Endometrium (tissue), 2 donors: ENCODE measurements at regions not wholly inside any gene's neighbourhood (a gene's known extent, or its start where the extent isn't known, plus 50 kb on each side); places are given as distances from the start of the nearest gene placed in this dataset.

Experiments
- FAIRE-seq: peaks from 2 replicates; lab custom pipeline; 2012; peaks lifted over from hg19 to GRCh38; lab: Jason Lieb, UNC
- donor health status: control.
- donor health status: control.

GRCh38 chr15:46710401-46710960 is 1006.8 kb upstream of the SEMA6D start:
- FAIRE-seq: no peak

GRCh38 chr15:46713045-46713444 is 1004.3 kb upstream of the SEMA6D start:
- FAIRE-seq: no peak

GRCh38 chr15:46714950-46715349 is 1002.4 kb upstream of the SEMA6D start:
- FAIRE-seq: no peak

GRCh38 chr15:46723308-46723707 is 994.0 kb upstream of the SEMA6D start:
- FAIRE-seq: no peak

GRCh38 chr15:46732060-46732459 is 985.2 kb upstream of the SEMA6D start:
- FAIRE-seq: no peak

- FAIRE-seq: no peak
Observed at GRCh38 chr15:46735115-46735514, 982.2 kb upstream of the SEMA6D start.

GRCh38 chr15:46751303-46751702 is 966.0 kb upstream of the SEMA6D start:
- FAIRE-seq: no peak

GRCh38 chr15:46753946-46754345 is 963.4 kb upstream of the SEMA6D start:
- FAIRE-seq: no peak

- no peak for FAIRE-seq
Observed at GRCh38 chr15:46763091-46763490, 954.2 kb upstream of the SEMA6D start.

GRCh38 chr15:46764851-46765250 is 952.5 kb upstream of the SEMA6D start:
- FAIRE-seq: no peak

GRCh38 chr15:46766021-46766420 is 951.3 kb upstream of the SEMA6D start:
- FAIRE-seq: no peak

GRCh38 chr15:46768287-46768686 is 949.0 kb upstream of the SEMA6D start:
- FAIRE-seq: no peak

- no peak for FAIRE-seq
Observed at GRCh38 chr15:46773016-46773415, 944.3 kb upstream of the SEMA6D start.

GRCh38 chr15:46778876-46779275 is 938.4 kb upstream of the SEMA6D start:
- no peak for FAIRE-seq

GRCh38 chr15:46786590-46787285 is 930.6 kb upstream of the SEMA6D start:
- FAIRE-seq: no peak

GRCh38 chr15:46795685-46796084 is 921.6 kb upstream of the SEMA6D start:
- no peak for FAIRE-seq

GRCh38 chr15:46808834-46809233 is 908.5 kb upstream of the SEMA6D start:
- no peak for FAIRE-seq

GRCh38 chr15:46815240-46815639 is 902.1 kb upstream of the SEMA6D start:
- FAIRE-seq: no peak

GRCh38 chr15:46815765-46816164 is 901.5 kb upstream of the SEMA6D start:
- FAIRE-seq: no peak

- FAIRE-seq: no peak
Observed at GRCh38 chr15:46848704-46849103, 868.6 kb upstream of the SEMA6D start.

GRCh38 chr15:46853600-46853999 is 863.7 kb upstream of the SEMA6D start:
- no peak for FAIRE-seq

- no peak for FAIRE-seq
Observed at GRCh38 chr15:46854564-46854963, 862.7 kb upstream of the SEMA6D start.

GRCh38 chr15:46855388-46855787 is 861.9 kb upstream of the SEMA6D start:
- FAIRE-seq: no peak

GRCh38 chr15:46856839-46857502 is 860.3 kb upstream of the SEMA6D start:
- FAIRE-seq: no peak
